KG1 (cell line): ENCODE measurements at regions not wholly inside any gene's neighbourhood (a gene's known extent, or its start where the extent isn't known, plus 50 kb on each side); places are given as distances from the start of the nearest gene placed in this dataset.
"Not testable (repeated sequence)": the region's sequence is repeated elsewhere in the genome, so short reads cannot be mapped to it uniquely, and the experiment has no call there.

Experiments
- DNase-seq: peaks from one replicate; lab custom pipeline; 2025; lab: John Stamatoyannopoulos, UW

DNA sequence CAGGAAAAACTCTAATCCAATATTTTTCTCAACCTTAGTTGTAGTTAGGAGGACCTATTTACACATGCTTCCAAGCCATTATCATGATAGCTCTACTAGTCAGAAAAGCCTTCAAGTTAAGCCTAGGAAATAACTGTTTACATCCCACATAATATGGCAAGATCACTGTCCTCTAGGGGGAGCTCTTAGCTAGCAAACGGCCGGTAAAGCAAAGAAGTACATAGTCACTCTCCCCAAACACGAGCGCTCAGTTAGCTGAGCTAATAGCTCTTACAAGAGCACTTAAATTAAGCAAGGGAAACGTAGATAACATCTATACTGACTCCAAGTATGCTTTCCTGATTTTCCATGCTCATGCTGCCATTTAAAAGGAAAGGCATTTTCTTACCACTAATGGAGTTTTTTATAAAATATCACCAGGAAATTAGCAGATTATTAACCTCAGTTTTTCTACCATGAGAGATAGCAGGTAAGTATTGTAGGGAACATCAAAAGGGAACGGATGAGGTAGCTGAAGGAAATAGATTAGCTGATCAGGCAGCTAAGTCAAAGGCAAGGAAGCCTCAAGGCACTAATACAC, 100.6 kb upstream of the PABPC3 start:
- DNase-seq, result peak; percentile 85

DNA sequence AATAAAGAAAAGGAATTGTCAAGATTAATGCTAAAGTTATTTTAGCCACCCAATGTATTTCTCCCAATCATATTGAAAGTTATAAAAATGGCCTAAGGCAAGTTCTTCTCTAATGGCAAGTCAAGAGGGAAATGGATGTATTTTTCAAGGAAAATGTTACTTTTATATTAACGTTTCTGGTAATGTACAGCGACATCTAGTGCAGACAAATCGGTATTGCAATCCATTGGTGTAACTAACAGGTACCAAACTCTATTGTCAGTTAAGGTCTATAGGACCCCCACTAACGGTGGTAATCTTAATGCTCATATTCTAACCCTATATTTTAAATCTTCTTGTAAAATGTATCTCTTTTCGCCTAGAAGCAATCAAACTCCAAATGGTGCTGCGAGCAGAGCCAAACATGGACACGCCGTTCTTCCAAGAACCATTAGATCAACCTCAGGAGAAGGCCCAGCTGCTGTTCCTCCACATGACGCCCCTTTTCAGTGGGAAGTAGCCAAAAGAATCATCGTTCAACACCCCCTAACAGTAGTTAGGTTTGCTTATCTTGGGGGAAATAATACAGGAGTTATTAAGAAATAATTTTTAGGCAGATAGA, 98.5 kb upstream of the PABPC3 start:
- DNase-seq, result peak; percentile 53

DNA sequence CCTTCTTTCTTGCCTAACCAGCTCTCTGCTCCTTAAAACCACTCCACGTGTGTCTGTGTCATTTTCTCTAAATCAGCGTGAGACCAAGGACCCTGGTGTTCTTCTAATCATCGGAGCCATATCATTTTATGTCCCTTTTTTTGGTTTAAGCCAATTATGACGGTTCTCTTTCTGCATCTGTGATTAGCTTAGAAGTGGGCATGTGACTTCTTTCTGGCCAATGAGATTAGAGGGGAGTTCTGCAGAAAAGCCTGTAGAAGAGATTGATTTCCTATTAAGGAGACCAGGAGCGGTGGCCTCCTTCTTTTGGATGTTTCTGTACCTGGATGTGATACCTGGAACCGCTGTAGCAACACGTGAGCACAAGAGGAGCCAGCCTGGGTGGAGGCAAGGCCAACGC, 97.5 kb upstream of the PABPC3 start:
- DNase-seq, result no peak

DNA sequence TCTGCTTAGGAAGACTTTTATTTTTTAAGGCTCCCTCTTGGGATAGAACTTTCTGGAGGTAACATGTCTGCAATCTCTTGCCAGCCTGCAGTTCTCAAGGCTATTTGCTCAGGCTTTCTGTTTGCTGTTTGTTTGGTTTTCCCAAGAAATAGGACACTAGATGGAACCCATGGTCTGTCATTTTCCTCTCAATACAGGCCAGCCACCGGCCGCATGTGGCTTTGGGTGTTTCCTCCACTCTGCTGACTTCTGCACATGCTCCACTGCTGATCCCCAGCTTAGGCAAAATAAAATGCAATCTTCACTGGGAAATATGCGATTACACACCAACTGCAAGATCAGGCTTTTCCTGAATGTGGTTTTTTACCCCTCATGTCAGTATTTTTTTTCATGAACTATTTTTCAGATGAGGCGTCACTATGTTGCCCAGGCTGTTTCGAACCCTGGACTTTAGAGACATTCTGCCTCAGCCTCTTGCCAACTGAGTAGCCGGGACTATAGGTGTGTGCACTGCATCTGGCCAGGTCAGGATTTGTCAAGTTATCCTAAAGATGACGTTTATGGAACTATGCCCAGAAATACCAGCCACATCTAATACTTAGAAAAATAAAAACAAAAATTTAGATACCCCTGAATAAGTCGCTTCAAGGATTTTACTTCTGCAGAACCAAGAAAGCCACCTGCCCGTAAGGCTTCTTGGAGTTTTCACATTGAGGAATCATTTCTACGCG, 94.3 kb upstream of the PABPC3 start:
- DNase-seq, result no peak

DNA sequence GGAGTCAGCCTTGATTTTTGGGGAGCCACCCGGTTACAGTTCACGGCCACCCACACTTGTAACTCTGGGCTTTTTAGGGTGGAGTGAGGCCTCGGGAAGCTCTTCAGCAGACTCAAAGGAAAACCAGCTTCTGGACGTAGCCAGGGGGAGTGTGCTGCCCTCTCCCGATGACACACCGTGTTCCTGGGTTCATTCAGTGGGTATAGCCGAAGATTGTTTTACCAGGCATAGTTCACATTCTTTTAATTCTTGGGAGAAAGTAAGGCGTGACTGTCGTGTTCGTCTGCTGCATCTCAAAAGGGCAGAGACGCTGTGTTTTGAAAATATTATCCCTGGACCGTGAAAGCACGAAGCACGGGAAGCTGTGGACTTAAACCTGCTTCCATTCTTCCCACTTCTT, 93.6 kb upstream of the PABPC3 start:
- DNase-seq, result not testable (repeated sequence)

DNA sequence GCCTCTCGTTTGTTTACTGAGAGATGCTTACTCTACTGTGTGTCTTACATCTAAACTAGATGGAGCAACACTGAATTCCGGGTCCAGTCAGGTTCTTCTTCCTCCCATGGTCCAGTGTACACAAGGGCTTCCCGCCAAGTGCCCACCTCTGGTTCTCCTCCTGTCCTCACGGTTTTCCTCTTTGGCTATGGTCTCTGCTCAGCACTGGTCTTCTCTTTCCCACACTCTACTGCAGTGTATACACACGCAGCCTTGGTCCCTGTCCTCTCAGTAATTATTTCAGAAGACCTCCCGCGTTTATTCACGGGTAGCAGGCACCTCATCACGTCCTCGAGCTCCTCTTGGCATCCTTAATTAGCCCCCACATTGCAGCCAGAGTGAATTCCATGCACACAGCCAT, 91.4 kb upstream of the PABPC3 start:
- DNase-seq, result not testable (repeated sequence)

DNA sequence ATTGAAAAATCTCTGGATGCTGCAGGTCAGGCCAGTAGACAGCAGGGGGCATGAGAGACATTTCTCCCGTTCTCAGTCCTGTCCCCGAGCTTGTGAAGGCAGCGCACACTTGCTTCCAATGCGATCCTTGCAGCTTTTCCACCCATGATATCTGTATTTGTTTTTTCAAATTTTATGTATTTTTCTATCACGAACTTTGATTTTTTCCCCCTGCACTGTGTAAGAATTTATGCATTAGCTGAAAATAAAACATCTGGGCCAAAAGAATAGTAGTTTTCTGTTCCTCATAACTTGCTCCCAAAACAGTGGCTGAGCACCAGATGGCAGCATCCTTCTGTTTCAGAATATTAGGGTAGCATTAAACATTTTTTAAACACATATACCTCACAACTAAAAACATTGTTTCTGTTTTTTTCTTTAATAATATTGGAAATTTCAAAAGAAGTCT, 90.9 kb upstream of the PABPC3 start:
- DNase-seq, result peak; percentile 25

DNA sequence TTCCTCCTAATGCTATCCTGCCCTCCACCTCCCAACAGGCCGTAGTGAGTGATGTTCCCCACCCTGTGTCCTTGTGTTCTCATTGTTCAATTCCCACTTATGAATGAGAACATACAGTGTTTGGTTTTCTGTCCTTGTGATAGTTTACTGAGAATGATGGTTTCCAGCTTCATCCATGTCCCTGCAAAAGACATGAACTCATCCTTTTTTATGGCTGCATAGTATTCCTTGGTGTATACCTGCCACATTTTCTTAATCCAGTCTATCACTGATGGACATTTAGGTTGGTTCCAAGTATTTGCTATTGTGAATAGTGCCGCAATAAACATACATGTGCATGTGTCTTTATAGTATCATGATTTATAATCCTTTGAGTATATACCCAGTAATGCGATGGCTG, 88.5 kb upstream of the PABPC3 start:
- DNase-seq, result not testable (repeated sequence)

DNA sequence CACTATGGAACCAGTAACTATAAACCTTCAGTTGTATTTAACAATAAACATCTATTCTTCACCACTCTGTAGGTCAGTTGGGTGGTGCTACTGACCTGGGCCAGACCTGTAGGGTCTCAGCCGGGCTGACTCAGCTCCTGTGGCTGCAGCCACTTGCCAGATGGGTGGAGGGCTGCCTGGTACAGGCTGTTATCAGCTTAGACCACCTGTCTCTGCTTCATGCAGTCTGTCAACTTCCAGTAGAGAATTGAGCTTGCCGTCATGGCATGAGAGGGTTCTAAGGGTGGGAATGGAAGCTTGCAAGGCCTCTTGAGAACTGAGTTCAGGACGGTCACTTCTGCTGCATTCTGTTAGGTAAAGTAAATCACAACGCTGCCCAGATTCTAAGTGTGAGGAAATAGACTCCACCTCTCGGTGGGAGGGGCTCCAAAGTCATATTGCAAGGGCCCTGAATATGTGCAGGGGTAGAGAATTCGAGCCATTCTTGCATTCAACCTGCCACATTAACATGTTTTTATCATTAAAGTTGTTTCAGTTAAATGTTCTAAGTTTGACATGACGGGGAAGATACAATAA, 81.5 kb upstream of the PABPC3 start:
- DNase-seq, result not testable (repeated sequence)

DNA sequence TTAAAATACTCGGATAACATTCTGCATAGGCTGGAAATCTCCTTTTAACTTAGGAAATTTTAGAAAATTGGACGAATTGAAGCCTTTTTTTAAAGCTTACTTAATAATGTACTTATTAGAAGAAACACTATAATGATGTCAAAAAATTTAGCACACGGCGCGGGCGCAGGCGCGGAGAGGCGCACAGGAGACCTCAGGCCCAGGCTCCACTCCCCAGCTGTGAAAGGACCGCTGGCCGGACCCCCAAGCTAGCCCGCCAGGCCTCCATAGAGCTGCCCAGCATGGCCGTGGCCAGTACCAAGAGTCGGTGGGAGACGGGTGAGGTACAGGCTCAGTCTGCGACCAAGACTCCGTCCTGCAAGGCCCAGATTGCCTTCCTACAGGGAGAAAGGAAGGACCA, 78.8 kb upstream of the PABPC3 start:
- DNase-seq, result not testable (repeated sequence)

DNA sequence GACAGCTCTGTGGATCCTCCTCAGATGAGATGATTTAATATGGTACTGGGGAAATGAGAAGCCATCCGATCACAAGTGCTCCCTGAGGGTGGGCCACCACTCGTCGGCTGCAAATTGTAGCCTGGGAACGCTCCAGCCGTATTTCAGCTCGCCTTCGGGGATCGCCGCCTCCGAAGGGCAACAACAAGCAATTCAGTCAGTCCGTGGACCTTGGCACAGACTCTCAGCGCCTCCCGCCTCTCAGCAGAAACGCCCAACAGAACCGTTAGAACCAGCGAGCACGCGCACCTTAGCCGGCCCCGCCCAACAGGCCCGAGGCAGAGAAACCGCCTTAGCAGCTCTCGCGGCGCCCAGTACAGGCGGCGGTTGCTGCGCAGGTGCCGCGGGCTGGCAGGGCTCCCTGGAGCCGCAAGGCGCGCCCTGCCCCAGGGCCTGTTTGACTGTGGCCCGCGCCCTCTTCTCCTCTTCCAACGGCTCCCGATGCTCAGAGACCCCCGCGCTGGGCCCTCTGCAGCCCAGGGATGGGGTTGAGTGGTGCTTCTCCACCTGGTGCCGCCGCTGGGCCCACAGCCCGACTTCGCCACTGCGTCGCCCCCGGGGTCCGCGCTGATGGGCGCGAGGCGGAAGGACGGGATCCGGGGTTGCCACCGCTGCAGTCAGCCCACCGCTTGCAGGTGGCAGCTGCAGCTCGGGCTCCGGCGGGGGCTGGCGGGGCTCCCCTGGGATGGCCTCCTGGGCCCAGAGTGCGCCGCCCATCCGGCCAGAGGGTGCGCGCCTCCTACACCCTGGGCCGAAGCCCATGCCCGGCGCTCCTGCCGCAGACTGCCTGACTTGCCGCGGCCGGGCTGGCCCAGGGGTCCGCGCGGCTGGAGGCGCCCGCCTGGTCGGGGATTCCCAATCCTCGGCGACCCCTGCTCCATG, 77.9 kb upstream of the PABPC3 start:
- DNase-seq, result not testable (repeated sequence)

DNA sequence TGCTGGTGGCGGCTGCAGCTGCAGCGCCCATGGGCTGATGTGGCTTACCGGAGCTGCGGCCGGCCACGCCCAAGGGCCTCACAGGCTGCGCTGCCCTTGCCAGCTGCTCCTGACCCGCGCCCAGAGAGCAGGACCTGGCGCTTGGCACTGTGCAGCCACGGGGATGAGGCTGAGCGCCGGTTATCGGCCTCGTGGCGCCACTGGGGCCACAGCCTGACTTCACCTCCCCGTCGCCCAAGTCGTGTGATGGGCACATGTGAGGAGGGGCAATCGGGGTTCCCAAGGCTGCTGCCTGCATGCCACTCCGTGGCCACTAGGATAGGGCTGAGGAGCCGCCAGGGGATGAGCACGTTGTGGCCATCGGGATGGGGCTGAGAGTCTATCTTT, 77.2 kb upstream of the PABPC3 start:
- no peak for DNase-seq

DNA sequence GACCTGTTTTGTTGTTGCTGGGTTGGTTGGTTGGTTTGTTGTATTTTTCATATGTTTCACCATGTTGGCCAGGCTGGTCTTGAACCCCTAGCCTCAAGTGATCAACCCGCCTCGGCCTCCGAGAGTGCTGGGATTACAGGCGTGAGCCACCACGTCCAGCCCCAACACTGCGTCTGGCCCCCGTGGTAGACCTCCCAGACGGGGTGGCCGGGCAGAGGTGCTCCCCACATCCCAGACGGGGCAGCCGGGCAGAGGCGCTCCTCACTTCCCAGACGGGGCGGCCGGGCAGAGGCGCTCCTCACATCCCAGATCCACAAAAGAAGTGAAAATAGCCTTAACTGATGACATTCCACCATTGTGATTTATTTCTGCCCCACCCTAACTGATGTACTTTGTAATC, 76.2 kb upstream of the PABPC3 start:
- DNase-seq, result not testable (repeated sequence)

DNA sequence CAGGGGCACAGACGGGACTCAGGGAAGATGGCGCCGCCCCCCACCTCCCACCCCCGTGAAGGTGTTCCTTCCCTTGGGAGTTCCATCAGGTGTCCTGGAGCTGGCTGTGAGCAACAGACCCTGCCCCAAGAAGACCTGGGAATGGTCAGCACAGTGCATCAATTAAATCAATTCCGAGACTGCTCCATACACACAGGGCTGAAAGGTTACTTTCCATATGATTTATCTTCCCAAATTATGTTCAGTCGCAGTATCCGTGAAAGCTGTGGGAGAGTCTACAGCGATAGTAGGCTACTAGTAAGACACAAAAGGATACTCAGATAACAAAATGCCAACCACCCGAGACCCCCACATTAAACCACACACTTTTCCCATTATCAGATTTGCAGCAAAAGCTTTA, 71.8 kb upstream of the PABPC3 start:
- DNase-seq, result no peak

DNA sequence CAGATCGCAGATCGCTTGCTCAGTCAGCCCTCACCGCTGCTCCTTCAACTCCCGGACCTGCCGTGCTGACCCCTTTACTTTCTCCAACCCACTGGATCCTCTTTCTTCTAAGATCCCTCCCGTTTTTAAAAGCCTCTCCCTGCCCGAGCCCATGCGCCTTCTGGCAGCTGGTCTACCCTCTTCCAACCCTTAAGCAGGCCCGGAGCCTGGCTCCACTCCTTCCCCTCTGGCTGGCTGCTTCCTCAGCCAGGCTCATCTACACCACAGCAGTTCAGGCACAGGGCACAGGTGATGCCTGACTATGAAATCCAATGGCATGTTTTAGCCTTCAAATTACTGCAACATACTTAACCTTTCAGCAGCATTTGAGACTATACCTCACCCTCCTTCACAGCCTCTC, 63.8 kb upstream of the PABPC3 start:
- no peak for DNase-seq

DNA sequence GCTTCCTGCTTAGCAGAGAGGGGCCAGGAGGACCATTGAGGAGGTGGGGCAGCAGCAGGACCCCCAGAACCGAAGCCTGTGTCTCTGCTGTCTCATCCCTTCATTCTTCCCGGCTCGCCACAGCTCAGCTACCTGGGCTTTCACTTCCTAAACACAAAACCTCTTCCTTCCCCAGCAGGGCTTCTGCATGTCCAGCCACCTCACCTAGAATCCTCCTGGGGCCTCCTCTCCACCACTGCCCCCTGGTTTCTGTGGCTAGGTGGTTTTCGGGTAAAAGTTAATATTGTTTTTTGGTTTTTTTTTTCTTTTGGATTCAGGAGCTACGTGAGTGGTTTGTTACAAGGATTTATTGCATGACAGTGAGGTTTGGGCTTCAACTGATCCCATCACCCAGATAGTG, 61.8 kb upstream of the PABPC3 start:
- no peak for DNase-seq

DNA sequence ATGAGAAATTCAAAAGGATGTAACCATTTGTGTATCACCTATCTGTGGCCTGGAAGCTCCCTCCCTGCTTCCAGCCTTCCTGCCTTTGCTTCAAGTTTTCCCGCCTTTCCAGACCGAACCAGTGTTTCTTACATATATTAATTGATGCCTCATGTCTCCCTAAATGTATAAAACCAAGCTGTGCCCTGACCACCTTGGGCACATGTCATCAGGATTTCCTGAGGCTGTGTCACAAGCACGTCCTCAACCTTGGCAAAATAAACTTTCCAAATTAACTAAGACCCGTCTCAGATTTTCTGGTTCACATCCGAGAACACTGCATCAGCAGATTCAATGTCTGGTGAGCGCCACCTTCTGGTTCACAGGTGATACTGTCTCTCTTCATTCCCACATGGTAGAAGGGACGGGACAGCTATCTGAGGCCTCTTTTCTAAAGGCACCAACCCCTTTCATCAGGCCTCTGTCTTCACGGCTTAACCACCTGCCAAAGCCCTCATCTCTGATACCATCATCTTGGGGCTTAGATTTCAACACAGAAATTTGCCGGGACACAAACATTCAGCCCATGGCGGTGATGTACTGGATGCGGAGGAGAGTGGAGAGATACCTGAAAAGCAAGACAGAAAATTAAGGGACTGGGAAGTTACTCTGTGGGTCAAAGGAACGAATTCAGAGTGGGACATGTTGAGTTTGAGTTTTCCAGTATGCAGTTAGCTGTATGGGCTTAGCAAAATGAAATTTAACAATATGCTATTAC, 58.7 kb upstream of the PABPC3 start:
- peak; percentile 11 for DNase-seq

DNA sequence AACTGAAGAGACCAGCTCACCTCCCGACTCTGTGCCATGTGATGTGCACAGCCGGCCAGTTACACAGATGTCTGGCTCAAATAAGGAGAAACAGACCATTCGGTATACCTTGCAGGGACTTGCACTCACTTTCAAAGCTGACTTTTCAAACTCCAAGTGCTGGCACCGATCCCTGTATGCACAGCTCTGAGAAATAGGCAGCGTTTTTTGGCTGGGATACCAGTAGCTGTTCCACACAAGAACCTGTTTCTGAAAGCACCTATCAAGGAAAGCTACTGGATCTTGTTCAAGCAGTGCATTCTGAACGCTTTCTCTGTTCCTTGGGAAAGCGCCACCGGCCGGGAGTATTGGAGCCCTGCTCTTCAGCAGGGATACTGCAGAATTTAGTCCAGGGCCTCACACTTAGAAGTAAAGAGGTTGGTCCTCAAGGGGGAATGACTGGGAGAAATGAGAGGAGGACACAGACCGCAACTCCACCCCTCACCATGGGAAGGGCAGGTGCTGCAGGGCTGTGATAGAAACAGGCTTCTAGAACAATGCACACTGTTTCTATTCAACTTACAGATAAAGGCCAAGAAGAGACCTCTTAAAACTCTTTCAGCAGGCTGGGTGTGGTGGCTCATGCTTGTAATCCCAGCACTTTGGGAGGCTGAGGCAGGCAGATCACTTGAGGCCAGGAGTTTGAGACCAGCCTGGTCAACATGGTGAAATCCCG, 53.6 kb upstream of the PABPC3 start:
- DNase-seq, result no peak

DNA sequence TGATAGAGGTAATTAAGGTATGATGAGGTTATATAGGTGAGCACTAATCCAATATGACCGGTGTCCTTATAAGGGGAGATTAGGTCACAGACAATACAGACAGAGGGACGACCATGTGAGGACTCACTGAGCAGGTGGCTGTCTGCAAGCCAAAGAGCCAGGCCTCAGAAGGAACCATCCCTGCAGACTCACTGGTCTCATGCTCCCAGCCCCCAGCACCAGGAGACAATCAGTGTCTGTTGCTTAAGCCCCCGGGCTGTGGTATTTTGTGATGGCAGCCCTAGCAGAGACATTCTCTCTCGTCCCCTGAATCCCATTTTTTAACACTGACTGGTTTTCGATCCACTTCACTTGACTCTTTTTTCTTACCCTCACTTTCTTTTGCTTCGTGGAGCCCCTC, 51.9 kb upstream of the PABPC3 start:
- DNase-seq, result no peak
